ENCODE measurements at regions not wholly inside any gene's neighbourhood (a gene's known extent, or its start where the extent isn't known, plus 50 kb on each side); places are given as distances from the start of the nearest gene placed in this dataset.
"Not testable (repeated sequence)": the region's sequence is repeated elsewhere in the genome, so short reads cannot be mapped to it uniquely, and the experiment has no call there.

DNA sequence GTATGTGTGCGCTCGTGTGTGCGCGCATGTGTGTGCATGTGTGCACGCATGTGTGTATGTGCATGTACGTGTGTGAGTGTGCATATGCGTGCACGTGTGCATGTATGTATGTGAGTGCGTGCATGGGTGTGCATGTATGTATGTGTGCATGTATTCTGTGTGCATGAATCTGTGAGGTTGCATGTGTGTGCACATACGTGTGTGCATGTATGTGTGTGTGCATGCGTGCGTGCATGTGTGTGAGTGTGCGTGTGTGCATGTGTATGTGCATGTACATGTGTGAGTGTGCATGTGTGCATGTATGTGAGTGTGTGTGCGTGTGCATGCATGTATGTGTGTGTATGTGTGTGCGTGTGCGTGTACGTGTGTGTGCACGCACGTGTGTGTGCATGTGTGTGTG is 241.5 kb downstream of the SHOX start:
- no peak overlapping the region for H3K4me3 ChIP-seq (ENCODE audit: low read length)
- DNase-seq (ENCODE audit: low read depth, low spot score), result no peak

- no peak overlapping the region for H3K4me3 ChIP-seq (ENCODE audit: low read length)
- no peak for DNase-seq (ENCODE audit: low read depth, low spot score)
Observed at GRCh38 chrX:871626-872025, 241.0 kb downstream of the SHOX start.

- DNase-seq (ENCODE audit: low read depth, low spot score), result no peak
- H3K4me3 ChIP-seq (ENCODE audit: low read length), result no peak overlapping the region
Observed at GRCh38 chrX:867966-868647, 237.5 kb downstream of the SHOX start.

DNA sequence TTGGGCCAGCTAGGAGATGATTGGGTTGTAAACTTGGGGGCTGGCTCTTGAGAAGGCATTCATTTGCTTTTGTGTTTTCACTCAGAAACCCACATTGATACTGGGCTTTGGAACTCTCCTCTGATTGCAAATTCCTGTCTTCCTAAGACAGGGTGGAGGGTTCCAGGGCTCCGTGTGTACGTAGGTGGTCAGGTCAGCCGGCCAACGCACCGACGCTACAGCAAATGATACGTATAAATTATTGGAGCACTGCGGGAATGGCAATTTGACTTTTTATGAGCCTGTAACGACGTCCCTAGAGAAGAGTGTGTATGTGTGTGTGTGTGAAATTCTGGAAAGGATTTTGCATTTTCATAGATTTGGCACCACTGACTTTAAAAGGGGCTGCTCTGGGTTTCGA is 236.9 kb downstream of the SHOX start:
- no peak overlapping the region for H3K4me3 ChIP-seq (ENCODE audit: low read length)
- no peak for DNase-seq (ENCODE audit: low read depth, low spot score)

DNA sequence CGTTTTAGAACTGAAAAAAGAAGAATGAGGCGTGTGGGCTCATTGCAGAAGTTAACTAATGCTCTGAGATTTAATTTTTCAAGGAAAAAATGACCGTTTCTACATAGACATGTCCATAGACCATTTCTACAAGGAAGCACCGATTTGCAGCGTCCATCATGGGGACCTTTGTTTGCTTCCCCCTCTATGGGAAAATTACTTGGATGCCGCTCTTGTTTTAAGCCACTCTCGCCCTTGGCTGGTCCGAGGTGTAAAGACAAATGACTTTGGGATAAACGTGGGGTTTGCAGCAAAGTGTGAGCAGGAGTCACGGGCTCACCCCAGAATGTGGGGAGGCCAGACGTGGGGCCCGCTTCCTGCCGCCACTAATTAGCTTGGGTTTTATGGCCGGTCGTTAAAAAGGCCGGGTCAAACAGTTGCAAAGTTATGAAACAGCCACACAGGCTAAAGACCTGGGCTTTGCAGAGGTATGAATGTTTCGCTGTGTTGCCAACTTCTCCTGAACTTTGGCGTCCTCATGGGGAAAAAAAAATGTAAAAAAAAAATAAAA is 235.9 kb downstream of the SHOX start:
- H3K4me3 ChIP-seq (ENCODE audit: low read length), result no peak overlapping the region
- DNase-seq (ENCODE audit: low read depth, low spot score), result no peak

DNA sequence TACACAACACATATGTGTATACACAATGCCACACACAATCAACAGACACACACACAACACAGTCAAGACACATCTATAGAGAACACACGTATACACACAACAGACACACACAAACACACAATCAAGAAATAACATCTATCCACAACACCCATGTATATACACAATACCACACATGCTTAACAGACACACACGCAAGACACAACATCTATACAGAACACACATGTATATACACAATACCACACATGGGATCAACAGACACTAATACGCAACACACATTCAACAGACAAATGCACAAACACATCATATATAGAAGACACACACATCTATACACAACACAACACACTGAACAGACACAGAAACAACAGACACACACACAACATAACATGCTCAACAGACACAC is 234.8 kb downstream of the SHOX start:
- no peak for DNase-seq (ENCODE audit: low read depth, low spot score)
- no peak overlapping the region for H3K4me3 ChIP-seq (ENCODE audit: low read length)

GRCh38 chrX:861921-862320 is 231.3 kb downstream of the SHOX start:
- no peak for DNase-seq (ENCODE audit: low read depth, low spot score)
- H3K4me3 ChIP-seq (ENCODE audit: low read length), result no peak overlapping the region

- H3K4me3 ChIP-seq (ENCODE audit: low read length), result no peak overlapping the region
- no peak for DNase-seq (ENCODE audit: low read depth, low spot score)
Observed at GRCh38 chrX:861340-861890, 230.8 kb downstream of the SHOX start.

GRCh38 chrX:859329-859728 is 228.7 kb downstream of the SHOX start:
- H3K4me3 ChIP-seq (ENCODE audit: low read length), result no peak overlapping the region
- no peak for DNase-seq (ENCODE audit: low read depth, low spot score)

GRCh38 chrX:858542-859078 is 228.0 kb downstream of the SHOX start:
- no peak for DNase-seq (ENCODE audit: low read depth, low spot score)

GRCh38 chrX:857376-857775 is 226.8 kb downstream of the SHOX start:
- no peak overlapping the region for H3K4me3 ChIP-seq (ENCODE audit: low read length)
- no peak for DNase-seq (ENCODE audit: low read depth, low spot score)

More at GRCh38 chrX:858542-859078, 228.0 kb downstream of the SHOX start:
- no peak overlapping the region for H3K4me3 ChIP-seq (ENCODE audit: low read length)

DNA sequence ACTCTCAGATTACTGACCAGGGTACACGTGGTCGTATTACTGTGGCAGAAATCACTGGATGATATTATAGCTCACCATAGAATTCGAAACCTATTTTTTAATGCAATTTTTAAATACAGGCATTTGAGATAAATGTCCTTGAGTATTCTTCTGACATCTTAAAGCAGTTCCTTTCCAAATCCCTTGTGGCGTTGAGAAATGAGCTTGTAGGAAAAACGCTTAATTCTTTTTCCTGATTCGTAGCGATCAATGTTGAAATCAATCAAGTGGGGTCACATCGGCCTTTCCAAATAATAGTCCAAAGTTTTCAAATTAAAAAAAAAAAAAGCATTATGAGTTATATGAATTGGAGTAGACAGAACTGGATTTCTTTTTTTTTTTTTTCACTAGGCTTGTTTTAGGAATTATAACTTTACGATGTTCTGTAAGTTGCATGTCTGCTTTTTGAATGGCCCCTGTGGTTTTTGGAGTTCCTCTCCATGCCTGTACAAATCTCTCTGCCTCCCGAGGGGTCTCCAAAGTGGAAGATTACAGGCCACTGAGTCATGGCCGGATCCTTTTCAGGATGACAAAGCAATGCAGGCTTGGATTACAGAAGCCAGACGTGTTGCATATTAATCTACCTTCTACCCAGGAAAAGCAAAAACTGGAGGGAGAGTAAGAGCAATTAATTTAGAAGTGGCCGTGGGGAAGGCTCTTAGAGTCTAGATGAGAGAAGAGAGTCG is 226.1 kb downstream of the SHOX start:
- no peak overlapping the region for H3K4me3 ChIP-seq (ENCODE audit: low read length)
- no peak for DNase-seq (ENCODE audit: low read depth, low spot score)

GRCh38 chrX:853304-853703 is 222.7 kb downstream of the SHOX start:
- DNase-seq (ENCODE audit: low read depth, low spot score), result no peak
- no peak overlapping the region for H3K4me3 ChIP-seq (ENCODE audit: low read length)

DNA sequence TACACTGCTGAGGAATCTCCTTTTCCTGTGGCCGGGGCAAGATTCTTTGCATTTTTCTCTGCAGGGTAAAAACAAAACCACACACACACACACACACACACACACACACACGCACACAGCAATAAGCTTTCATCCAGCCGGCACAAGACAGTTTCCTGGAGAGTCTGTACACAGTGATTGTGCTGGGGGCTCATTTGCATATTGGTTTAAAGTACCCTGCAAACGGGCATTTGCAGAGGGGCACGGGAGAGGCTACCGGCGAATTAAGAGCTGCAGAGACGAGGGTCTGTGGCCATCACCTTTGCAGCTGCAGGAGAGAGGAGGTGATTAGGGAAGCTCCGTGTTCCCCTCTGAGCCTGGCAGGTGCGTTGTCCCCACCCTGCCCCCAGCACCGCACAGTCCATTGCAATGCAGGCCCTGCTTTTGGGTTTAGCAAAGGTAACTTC is 219.9 kb downstream of the SHOX start:
- no peak overlapping the region for H3K4me3 ChIP-seq (ENCODE audit: low read length)
- no peak for DNase-seq (ENCODE audit: low read depth, low spot score)

DNA sequence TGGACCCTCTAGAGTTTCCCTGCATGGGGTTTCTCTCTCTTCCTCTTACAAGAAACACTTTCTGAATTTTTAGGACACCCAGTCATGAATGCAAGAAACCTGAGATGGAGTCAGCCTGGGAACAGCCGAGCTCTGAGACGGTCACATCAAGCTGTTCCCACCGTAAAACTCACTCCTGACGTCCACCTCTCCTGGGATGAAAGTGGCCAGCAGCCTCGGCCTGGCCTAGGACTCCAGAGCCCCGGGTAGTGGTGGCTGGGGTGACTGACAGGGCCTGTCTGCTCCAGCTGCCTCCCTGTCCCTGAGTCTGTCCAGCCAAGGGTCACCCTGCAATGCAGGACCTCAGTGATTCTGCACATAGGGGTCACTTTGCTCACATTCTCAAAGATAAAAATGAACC is 217.8 kb downstream of the SHOX start:
- H3K4me3 ChIP-seq (ENCODE audit: low read length), result no peak overlapping the region
- no peak for DNase-seq (ENCODE audit: low read depth, low spot score)

DNA sequence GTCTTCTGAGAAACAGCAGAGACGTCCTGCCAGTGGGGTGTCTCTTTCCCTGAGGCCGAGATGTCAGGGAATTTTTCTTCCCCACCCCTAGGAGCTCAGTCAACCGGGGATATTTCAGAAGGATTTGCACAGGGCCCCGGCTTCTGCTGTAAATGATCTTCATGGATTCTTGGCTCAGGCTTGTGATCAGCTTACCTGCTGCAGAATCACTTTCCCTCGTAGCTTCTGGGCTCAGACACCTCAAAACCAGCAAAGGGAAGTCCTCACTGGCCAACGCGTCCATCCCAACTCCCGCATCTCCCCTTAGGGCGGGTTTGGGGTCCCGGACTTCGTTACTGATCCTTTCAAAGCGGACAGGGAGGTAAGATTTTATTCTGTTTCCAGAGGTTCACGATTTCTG is 212.7 kb downstream of the SHOX start:
- H3K4me3 ChIP-seq (ENCODE audit: low read length), result no peak overlapping the region
- DNase-seq (ENCODE audit: low read depth, low spot score), result no peak

GRCh38 chrX:840556-840955 is 210.0 kb downstream of the SHOX start:
- H3K4me3 ChIP-seq (ENCODE audit: low read length), result no peak overlapping the region
- DNase-seq (ENCODE audit: low read depth, low spot score), result no peak

DNA sequence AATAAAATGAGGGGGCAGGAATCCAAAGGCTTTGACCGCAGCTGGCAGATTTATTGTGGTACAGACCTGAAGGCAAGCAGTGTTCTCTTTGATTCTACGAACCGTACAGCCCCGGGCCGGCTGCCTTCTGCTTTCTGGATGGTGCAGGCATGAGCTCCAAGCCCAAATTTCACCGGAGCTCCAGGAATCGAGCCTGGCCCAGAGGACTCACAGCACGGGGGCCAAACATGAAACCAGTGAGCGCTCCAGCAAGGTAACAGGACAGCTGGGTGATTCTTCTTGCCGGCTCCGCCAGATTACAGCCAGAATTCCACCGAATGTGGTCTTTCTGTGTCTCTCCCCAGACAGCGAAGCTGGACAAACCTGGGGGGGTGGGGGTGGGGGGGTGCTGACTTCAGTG is 208.1 kb downstream of the SHOX start:
- not testable (repeated sequence) for H3K4me3 ChIP-seq (ENCODE audit: low read length); DNase-seq (ENCODE audit: low read depth, low spot score)

DNA sequence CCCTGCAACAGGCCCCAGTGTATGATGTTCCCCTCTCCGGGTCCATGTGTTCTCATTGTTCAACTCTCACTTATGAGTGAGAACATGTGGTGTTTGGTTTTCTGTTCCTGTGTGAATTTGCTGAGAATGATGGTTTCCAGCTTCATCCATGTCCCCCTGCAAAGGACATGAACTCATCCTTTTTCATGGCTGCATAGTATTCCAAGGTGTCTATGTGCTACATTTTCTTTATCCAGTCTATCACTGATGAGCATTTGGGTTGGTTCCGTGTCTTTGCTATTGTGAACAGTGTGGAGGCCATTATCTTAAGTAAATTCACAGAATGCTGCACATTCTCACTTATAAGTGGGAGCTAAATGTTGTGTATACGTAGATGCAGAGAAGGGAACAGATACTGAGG is 205.3 kb downstream of the SHOX start:
- H3K4me3 ChIP-seq (ENCODE audit: low read length); DNase-seq (ENCODE audit: low read depth, low spot score): not testable (repeated sequence)

DNA sequence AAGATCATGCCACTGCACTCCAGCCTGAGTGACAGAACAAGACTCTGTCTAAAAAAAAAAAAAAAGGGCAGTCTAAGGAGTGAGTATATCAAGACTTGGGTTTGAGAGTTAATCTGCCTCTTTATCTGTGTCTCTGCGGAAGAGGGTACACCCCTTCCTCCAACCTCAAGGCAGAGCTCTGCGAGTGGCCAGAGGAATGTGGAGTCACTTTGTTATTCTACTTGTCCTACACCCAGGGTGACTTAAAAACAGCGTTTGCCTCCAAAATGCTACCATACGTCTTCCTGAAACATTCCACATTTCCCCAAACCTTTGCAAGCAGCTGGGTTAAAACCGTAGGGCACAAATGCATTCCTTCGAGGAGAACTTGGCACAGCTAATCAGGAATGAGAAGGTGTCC is 199.9 kb downstream of the SHOX start:
- no peak for DNase-seq (ENCODE audit: low read depth, low spot score)
- H3K4me3 ChIP-seq (ENCODE audit: low read length), result no peak overlapping the region
